ENCODE measurements at regions not wholly inside any gene's neighbourhood (a gene's known extent, or its start where the extent isn't known, plus 50 kb on each side); places are given as distances from the start of the nearest gene placed in this dataset.

DNA sequence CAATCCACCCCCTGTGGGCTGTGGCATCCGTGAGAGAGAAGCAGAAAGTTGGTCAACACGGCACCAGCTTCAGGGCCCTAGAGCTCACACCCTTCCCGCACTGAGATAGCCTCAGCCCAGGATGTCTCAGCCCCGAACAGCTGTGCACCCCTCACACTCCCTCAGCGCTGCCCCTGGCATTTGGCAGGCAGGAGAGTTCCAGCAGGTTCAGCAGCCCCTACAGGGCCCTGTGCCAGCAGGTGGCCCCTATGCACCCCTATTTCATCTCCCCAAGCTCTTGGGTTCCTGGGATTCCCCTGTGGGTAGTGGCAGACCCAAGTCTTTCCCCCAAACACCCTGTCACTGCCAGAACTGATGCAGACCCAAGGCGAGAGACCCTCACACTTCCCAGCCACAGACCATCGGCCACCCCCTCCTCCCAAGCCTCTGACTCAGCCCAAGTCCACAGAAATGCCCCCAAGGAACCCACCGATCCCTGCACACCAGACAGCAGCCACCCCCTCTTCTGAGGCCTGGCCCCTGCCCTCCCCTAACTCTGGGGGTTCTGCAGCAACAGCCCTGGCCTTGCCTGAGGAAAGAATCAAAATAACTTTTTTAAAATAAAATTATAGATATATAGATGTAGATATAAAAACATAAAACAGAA is 183.6 kb downstream of the IGLL1 start:
- 80% methylated on average over 8 of the region's 8 CpGs; no CpG with 5 or more reads in 1 of the 2 experiments for WGBS, 2 experiments (ENCODE audit: extremely low coverage in 1 of 2, insufficient coverage in 1 of 2, insufficient read length in 1 of 2, insufficient replicate concordance in 2 of 2, low coverage in 1 of 2, low lambda C conversion rate in 2 of 2, missing lambda C conversion rate in 1 of 2)
- Histone ChIP-seq H3K27ac (ENCODE audit: low read depth, low read length) (no peak overlapping the region), H3K4ac (replicated peaks; ENCODE audit: insufficient read length, low read depth, low read length) (no peak overlapping the region), H3K23ac (ENCODE audit: insufficient read length) (no peak overlapping the region), H3K9me3 (ENCODE audit: insufficient read depth in 2 of 2, low read depth in 1 of 2, low read length in 1 of 2) (no peaks in the 10 kb centered on the region), H3K4me2 (ENCODE audit: insufficient read depth in 1 of 2, low read depth in 2 of 2, low read length in 2 of 2) (no peak overlapping the region), H2BK5ac (ENCODE audit: low read depth, low read length) (no peak overlapping the region), H3K79me1 (ENCODE audit: low read depth, low read length) (no peaks in the 10 kb centered on the region), H3K18ac (ENCODE audit: extremely low read depth, low read length) (no peak overlapping the region), H3K4me1 (replicated peaks in 1 of 4; ENCODE audit: control insufficient read depth in 3 of 4, insufficient read depth in 4 of 4, low read length in 3 of 4) (no peaks in the 10 kb centered on the region), H2AFZ (ENCODE audit: low read length) (no peak overlapping the region), H2BK120ac (replicated peaks; ENCODE audit: low read depth, low read length) (no peak overlapping the region), H4K5ac (ENCODE audit: insufficient read length, low read depth, low read length) (no peak overlapping the region), H2AK5ac (ENCODE audit: low read depth, low read length) (no peak overlapping the region), H2BK12ac (ENCODE audit: low read depth, low read length) (no peak overlapping the region), H4K20me1 (replicated peaks in 1 of 2; ENCODE audit: control insufficient read depth in 1 of 2, insufficient read depth in 2 of 2, low read length in 2 of 2) (peaks cover 0 to 1% of the 10 kb centered on the region in 2 experiments), H3K4me3 (ENCODE audit: extremely low read depth in 1 of 4, insufficient read depth in 2 of 4, low read depth in 3 of 4, low read length in 4 of 4) (no peak overlapping the region), H3K9ac (replicated peaks in 1 of 4; ENCODE audit: extremely low read depth in 1 of 4, low read depth in 3 of 4, low read length in 3 of 4) (no peak overlapping the region), H3K27me3 (replicated peaks in 1 of 4; ENCODE audit: control insufficient read depth in 3 of 4, extremely low read depth in 1 of 4, insufficient read depth in 3 of 4, low read length in 3 of 4) (peaks cover 0 to 2% (median 0%) of the 10 kb centered on the region in 4 experiments; a peak in 1 of 7 replicates), H2BK20ac (ENCODE audit: low read length) (no peak overlapping the region), H3K36me3 (ENCODE audit: control insufficient read depth in 2 of 4, insufficient read depth in 4 of 4, low read length in 3 of 4) (no peaks in the 10 kb centered on the region), H3K14ac (ENCODE audit: insufficient read length) (no peak overlapping the region), H4K8ac (ENCODE audit: extremely low read depth, insufficient read depth, low read length) (no peak overlapping the region), H3K56ac (replicated peaks; ENCODE audit: insufficient read length, low read depth, low read length) (no peak overlapping the region), H2BK15ac (ENCODE audit: low read length) (no peak overlapping the region), H3K79me2 (ENCODE audit: control insufficient read depth in 1 of 2, insufficient read depth in 2 of 2, low read length in 2 of 2) (no peaks in the 10 kb centered on the region), H3K23me2 (ENCODE audit: low read depth, low read length) (no peaks in the 10 kb centered on the region), H4K91ac (replicated peaks; ENCODE audit: insufficient read length, low read length) (no peak overlapping the region)
- FAIRE-seq, result no peak
- ChIA-PET CTCF (ENCODE audit: partially characterized antibody) (interaction anchor here (1.1 to 1.3 kb wide), 2 partner anchors 11 to 34 kb away, joined by 3 to 5 read pairs; no protein-coding TSS in a partner anchor), POLR2A (ENCODE audit: partially characterized antibody) (no interaction called here)
- no peak for DNase-seq (ENCODE audit: low read depth in 1 of 2, low spot score in 2 of 2)
- TF ChIP-seq GTF2F1 (IDR thresholded peaks at IDR 0.05; ENCODE audit: borderline replicate concordance, low read depth, low read length) (no peak), SRF (IDR thresholded peaks at IDR 0.05; ENCODE audit: low read depth, low read length) (no peak), CREB1 (IDR thresholded peaks at IDR 0.05) (no peak), POU5F1 (IDR thresholded peaks at IDR 0.05; ENCODE audit: low read depth, low read length) (no peak), SIX5 (IDR thresholded peaks at IDR 0.05; ENCODE audit: low read depth, low read length) (no peak), CTBP2 (IDR thresholded peaks at IDR 0.05; ENCODE audit: borderline replicate concordance, insufficient read depth, insufficient read length, low read length) (no peak), YY1 (IDR thresholded peaks at IDR 0.05; ENCODE audit: low read depth, low read length) (no peak)
- TF ChIP-seq, protein P1, sequence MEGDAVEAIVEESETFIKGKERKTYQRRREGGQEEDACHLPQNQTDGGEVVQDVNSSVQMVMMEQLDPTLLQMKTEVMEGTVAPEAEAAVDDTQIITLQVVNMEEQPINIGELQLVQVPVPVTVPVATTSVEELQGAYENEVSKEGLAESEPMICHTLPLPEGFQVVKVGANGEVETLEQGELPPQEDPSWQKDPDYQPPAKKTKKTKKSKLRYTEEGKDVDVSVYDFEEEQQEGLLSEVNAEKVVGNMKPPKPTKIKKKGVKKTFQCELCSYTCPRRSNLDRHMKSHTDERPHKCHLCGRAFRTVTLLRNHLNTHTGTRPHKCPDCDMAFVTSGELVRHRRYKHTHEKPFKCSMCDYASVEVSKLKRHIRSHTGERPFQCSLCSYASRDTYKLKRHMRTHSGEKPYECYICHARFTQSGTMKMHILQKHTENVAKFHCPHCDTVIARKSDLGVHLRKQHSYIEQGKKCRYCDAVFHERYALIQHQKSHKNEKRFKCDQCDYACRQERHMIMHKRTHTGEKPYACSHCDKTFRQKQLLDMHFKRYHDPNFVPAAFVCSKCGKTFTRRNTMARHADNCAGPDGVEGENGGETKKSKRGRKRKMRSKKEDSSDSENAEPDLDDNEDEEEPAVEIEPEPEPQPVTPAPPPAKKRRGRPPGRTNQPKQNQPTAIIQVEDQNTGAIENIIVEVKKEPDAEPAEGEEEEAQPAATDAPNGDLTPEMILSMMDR (IDR thresholded peaks at IDR 0.05; ENCODE audit: control extremely low read depth in 1 of 3, insufficient read depth in 1 of 3, low read depth in 1 of 3, low read length in 3 of 3), result no peak

All from H1 (cell line).